ENCODE measurements at regions not wholly inside any gene's neighbourhood (a gene's known extent, or its start where the extent isn't known, plus 50 kb on each side); places are given as distances from the start of the nearest gene placed in this dataset.

DNA sequence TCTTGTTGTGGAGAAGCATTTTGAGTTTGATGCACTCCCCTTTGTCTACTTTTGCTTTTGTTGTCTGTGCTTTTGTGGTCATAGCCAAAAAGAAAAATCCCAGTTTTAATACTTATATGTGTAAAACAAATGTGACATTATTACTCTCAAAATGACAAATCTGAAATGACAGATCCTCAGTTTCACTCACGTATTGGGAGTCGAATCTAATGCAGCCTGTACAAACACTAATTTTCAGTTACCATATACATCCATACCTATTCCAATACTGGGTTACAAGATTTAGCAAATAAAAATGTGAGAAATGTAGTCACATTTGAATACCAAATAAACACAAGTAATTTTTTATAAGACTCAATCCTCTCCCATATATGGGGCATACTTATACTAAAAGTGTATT, 148.2 kb upstream of the ZNF516 start:
- DNase-seq (ENCODE audit: low spot score) (no peak), ATAC-seq (ENCODE audit: insufficient number of reproducible peaks, low FRiP score, low read depth) (no peak)
- Histone ChIP-seq H3K27me3 (replicated peaks; ENCODE audit: insufficient read depth) (no peaks in the 10 kb centered on the region), H3K4me3 (no peak overlapping the region), H3K9me3 (no peaks in the 10 kb centered on the region), H3K4me1 (ENCODE audit: control insufficient read depth in 1 of 2, low read depth in 2 of 2) (no peaks in the 10 kb centered on the region), H3K36me3 (no peaks in the 10 kb centered on the region), H3K27ac (no peak overlapping the region)
- TF ChIP-seq, protein P1, sequence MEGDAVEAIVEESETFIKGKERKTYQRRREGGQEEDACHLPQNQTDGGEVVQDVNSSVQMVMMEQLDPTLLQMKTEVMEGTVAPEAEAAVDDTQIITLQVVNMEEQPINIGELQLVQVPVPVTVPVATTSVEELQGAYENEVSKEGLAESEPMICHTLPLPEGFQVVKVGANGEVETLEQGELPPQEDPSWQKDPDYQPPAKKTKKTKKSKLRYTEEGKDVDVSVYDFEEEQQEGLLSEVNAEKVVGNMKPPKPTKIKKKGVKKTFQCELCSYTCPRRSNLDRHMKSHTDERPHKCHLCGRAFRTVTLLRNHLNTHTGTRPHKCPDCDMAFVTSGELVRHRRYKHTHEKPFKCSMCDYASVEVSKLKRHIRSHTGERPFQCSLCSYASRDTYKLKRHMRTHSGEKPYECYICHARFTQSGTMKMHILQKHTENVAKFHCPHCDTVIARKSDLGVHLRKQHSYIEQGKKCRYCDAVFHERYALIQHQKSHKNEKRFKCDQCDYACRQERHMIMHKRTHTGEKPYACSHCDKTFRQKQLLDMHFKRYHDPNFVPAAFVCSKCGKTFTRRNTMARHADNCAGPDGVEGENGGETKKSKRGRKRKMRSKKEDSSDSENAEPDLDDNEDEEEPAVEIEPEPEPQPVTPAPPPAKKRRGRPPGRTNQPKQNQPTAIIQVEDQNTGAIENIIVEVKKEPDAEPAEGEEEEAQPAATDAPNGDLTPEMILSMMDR (IDR thresholded peaks at IDR 0.05): no peak

DNA sequence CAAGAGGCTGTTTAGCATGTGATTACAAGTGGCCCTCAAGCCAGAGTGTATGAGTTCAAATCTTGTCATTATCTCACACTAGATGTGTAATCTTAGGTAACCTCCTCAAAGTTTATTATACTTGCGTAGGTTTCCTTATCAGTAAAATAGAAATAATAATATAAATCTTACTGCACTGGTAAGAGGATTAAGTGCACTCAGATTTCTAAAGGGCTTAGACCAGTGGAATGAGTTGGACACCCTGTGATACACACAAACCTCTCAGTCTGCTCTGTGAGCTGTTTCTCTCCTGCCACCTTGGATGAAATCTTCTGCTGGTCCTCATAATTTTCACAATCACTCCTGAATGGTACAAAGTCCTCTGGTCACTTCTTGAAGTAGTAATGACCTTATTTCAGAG, 145.4 kb upstream of the ZNF516 start:
- Histone ChIP-seq H3K9me3 (no peaks in the 10 kb centered on the region), H3K36me3 (no peaks in the 10 kb centered on the region), H3K27me3 (replicated peaks; ENCODE audit: insufficient read depth) (no peaks in the 10 kb centered on the region), H3K4me3 (no peak overlapping the region), H3K4me1 (ENCODE audit: control insufficient read depth in 1 of 2, low read depth in 2 of 2) (no peaks in the 10 kb centered on the region), H3K27ac (no peak overlapping the region)
- TF ChIP-seq, protein P1 (IDR thresholded peaks at IDR 0.05): no peak
- DNase-seq (ENCODE audit: low spot score) (no peak), ATAC-seq (ENCODE audit: insufficient number of reproducible peaks, low FRiP score, low read depth) (no peak)

DNA sequence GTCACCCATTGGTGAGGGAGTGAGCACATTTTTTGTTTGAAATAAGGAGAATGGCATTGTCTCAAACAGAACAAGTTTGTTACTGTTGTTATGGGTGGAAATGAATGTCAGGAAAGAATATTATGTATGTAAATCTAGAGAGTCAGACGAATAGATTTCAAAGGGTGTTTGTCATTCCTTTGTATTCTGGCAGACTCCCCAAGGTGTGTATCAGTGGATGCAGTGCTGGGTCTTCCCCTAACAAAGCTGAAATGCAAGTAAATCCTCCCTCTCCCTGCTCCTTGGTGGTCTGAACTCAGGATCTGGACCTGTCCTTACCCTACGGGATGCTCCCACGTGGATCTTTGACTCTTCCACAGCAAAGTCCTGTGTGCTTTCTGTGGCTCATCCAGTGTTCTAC, 139.5 kb upstream of the ZNF516 start:
- H3K9me3 ChIP-seq: no peaks in the 10 kb centered on the region
- no peak overlapping the region for H3K4me3 ChIP-seq
- no peak for ATAC-seq (ENCODE audit: insufficient number of reproducible peaks, low FRiP score, low read depth)
- no peaks in the 10 kb centered on the region for H3K36me3 ChIP-seq
- DNase-seq (ENCODE audit: low spot score): no peak
- no peaks in the 10 kb centered on the region for H3K4me1 ChIP-seq (ENCODE audit: control insufficient read depth in 1 of 2, low read depth in 2 of 2)
- no peaks in the 10 kb centered on the region for H3K27me3 ChIP-seq (replicated peaks; ENCODE audit: insufficient read depth)
- H3K27ac ChIP-seq: no peak overlapping the region
- TF ChIP-seq, protein P1 (IDR thresholded peaks at IDR 0.05): no peak

DNA sequence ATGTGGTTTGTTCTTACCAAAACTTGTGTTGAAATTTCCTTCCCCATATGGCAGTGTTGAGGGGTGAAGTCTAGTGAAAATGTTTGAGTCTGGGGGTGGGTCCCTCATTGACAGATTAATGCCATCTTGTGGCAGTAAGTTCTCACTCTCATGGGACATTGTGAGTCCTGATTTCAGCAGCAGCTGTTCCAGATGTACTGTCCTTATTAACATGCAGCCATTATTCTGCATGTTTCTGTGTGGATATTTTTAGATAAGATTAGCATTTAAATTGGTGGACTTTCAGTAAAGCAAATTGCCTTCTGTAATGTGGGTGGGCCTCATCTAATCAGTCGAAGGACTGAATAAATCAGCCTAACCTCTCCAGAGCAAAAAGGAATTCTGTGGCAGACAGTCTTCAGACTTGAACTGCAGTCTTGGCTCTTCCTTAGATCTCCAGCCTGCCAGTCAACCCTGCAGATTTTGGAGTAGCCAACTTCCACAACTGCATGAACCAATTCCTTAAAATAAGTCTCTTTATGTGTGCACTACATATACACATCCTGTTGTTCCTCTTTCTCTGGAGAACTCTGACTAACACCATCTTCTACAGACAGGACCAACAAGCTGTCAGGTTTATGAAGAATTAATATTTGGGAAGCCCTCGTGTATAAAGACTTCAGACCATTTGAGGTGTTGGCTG, 138.7 kb upstream of the ZNF516 start:
- Histone ChIP-seq H3K9me3 (no peaks in the 10 kb centered on the region), H3K27me3 (replicated peaks; ENCODE audit: insufficient read depth) (no peaks in the 10 kb centered on the region), H3K4me3 (no peak overlapping the region), H3K36me3 (no peaks in the 10 kb centered on the region), H3K4me1 (ENCODE audit: control insufficient read depth in 1 of 2, low read depth in 2 of 2) (no peaks in the 10 kb centered on the region), H3K27ac (no peak overlapping the region)
- DNase-seq (ENCODE audit: low spot score): no peak
- TF ChIP-seq, protein P1 (IDR thresholded peaks at IDR 0.05): no peak
- no peak for ATAC-seq (ENCODE audit: insufficient number of reproducible peaks, low FRiP score, low read depth)

DNA sequence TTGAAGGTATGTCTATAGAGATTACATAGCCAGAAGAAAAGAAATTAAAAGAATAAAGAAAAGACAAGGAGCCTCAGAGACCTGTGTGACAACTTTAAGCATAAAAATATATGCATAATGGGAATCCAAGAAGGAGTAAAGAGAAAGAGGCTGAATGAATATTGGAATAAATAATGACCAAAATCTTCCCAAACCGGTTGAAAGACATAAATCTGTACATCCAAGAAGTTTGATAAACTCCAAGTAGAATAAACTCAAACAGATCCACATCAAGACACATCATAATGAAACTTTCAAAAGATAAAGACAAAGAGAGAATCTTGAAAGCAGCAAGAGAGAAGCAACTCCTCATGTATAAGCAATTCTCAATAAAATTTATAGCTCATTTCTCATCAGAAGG, 132.4 kb upstream of the ZNF516 start:
- Histone ChIP-seq H3K4me3 (no peak overlapping the region), H3K27me3 (replicated peaks; ENCODE audit: insufficient read depth) (no peaks in the 10 kb centered on the region), H3K4me1 (ENCODE audit: control insufficient read depth in 1 of 2, low read depth in 2 of 2) (no peaks in the 10 kb centered on the region), H3K36me3 (no peaks in the 10 kb centered on the region), H3K27ac (no peak overlapping the region), H3K9me3 (no peaks in the 10 kb centered on the region)
- ATAC-seq (ENCODE audit: insufficient number of reproducible peaks, low FRiP score, low read depth) (no peak), DNase-seq (ENCODE audit: low spot score) (no peak)
- TF ChIP-seq, protein P1 (IDR thresholded peaks at IDR 0.05): no peak

All from thoracic aorta (tissue), 2 donors.